GM21423 (cell line): ENCODE measurements at regions not wholly inside any gene's neighbourhood (a gene's known extent, or its start where the extent isn't known, plus 50 kb on each side); places are given as distances from the start of the nearest gene placed in this dataset.
"Not testable (repeated sequence)": the region's sequence is repeated elsewhere in the genome, so short reads cannot be mapped to it uniquely, and the experiment has no call there.

Experiments
- ATAC-seq: cut with Tn5 transposase; IDR thresholded peaks from one replicate; pipeline ENCODE4 v1.9.1; 2021; ENCODE audit warnings: mild to moderate bottlenecking, moderate library complexity; ENCODE audit not compliant: unreplicated experiment

DNA sequence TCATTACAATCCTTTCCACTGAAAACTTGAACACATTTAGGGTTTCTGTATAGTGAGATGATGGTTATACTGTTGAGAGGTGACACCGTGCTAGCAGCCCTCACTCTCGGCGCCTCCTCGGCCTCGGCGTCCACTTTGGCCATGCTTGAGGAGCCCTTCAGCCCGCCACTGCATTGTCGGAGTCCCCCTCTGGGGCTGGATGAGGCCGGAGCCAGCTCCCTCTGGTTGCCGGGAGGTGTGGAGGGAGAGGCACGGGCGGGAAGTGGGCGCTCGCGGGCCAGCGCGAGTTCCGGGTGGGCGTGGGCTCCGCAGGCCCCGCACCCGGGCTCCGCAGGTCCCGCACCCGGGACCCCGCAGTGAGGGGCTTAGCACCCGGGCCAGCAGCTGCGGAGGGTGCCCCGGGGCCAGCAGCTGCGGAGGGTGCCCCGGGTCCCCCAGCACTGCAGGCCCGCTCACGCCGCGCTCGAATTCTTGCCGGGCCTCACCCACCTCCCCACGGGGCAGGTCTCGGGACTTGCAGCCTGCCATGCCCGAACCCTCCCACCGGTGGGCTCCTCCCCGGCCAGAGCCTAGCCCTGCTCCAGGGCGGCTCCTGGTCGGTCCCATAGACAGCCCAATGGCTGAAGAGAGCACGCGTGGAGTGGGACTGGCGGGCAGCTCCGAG is 145.9 kb upstream of the ZNF608 start:
- ATAC-seq: no peak

DNA sequence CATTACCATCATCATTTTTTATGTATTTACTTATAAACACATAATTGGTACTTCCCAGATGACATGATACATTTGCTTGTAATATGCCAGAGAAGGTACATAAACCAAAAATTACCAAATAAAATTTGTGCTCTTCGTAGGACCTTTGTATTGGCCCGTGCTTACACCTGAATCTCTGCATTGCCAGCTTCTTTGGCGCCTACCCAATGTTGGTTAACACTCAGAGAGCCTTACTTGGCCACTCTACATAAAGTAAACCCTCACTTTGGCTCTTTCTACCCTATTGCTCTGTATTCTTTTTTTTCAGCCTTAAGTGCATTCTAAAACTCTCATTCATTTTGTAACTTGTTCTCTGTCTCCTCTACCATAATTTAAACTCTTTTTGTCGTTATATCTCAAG is 148.1 kb upstream of the ZNF608 start:
- no peak for ATAC-seq

DNA sequence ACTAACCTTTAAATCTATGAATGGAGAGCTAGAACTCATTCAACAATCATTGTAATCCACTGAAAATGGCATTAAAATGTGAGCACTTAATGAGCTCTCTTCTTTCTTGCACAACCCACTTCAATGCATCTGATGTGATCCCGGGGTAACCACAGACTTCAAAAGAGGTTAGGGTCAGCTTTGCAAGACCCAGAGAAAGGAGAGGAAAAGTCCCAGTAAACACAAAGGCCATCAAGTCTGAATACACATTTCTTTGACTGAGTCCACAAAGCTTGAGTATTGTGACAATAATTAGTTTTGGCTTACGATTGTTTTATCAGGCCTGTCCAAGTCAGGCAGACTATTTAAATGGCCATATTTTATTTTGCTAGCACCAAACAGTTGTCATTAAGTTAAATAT is 148.8 kb upstream of the ZNF608 start:
- no peak for ATAC-seq

DNA sequence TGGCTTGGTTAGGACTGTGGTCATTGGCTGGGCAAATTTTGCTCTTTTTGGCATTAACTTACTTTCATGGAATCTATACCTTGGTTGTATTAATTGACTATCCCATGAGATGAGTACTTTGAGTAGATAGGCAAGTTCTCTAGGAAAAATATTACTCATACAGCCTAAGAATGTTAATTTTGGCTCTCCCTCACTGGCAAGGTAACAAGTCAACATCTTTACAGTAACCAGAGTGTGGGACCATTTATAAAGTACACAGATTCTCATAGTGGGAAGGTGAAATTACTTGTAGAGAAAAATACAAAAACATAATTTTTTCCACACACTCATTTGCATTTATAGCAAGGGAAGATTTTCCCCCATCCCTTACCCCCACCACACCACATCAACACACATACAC is 154.6 kb upstream of the ZNF608 start:
- ATAC-seq: no peak

DNA sequence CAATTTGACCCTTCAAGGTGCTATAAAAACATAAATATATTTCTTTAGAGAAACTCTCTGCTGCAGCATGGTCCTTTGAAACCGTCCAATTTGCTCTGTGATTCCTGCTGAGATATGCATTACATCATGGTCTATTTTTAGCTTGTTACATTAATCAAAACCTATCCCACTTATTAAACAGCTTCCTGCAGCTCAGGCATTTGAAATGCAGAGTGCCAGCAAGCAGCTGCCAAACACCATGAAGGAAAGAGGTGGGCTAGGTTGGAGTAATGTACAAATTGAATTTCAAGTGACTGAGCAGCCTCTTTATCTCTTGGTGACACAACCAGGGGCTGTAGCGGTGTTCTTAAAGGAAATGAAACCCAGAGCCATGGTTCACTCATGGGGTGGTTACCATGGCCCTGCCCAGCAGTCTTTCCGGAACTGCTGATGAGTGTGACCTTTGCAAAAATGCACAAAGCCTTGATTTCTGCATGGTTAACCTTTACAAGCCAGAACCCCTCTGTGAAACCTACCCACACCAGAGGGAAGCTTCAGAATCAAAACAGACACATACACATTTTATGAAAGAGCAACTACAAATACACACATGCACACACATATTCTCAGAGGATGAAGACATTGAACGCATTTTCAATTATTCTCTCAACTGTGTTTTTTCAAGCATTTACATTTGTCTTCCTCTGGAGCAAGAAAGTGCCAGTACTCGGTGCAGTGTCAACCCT is 155.8 kb upstream of the ZNF608 start:
- peak; percentile 99 for ATAC-seq

DNA sequence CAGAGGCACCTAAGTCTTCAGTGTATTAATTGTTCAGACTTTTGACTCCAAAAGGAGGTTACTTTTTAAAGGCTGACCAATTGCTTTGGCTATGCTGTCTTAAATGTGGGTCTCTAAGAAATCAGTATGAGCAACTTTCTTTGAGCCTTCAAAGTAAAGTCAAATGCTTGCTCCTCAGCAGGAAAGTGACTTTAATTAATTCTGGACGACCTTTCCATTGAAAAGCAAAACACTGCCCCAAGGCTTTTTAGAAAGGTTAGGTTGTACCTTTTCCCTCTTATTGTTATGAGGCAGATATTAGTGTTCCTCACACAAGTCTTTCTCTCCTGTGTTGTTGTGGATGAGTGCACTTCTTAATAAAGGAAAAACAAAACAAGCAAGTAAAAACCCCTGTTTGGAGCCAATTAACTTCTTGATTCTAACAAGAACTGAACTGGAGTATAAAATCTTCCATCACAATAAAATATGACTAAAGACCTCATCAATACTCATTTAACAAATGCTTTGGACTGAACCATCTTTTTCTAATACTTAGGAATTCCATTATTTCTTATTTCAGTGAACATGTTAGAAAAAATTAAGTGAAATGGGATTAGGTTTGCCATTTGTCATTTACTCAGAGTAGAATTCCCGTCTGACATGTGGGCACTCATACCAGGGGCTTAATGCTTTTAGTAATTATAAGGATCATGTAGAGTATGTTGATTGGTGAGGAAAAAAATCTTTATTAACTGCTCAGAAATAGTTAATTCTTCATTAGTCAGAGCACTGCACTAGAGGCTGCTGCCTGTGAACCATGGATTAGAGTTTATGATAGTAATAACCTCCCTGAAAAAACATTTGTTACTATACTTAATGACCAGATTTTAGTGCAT is 159.1 kb upstream of the ZNF608 start:
- ATAC-seq: no peak

DNA sequence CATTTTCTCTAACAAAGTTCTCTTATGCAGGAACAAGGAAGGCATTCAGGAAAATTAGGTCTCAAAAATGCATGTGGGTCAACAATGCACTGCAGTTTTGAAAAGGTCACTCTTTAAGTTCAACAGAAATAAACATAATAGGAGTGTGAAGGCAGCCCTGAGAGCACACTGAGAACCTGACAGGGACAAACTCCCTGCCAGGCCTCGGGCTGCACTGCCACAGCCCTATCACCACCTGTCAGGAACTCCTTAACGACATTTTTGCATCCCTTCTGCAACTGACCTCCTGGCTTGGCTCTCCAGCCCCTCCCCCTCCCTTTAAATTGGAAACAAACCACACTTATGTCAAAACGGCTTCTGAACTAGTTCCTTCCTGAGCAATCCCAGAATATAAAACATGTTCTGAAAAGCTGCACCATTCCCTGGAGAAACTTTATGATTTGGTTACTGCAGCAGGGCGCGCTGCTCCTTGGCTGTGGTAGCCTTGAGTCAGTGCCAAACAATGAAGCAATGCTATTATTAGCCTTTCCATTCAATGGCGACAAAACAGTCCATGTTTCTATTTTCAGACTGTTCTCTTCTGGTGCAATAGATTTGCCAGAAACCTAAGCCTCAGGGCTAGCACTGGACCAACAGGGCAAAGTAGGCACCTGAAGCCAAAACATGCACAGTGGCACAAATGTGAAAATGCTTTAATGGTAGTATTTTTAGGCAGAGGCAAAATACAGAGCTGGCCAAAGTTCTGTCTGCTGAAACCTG is 160.1 kb upstream of the ZNF608 start:
- ATAC-seq: no peak

DNA sequence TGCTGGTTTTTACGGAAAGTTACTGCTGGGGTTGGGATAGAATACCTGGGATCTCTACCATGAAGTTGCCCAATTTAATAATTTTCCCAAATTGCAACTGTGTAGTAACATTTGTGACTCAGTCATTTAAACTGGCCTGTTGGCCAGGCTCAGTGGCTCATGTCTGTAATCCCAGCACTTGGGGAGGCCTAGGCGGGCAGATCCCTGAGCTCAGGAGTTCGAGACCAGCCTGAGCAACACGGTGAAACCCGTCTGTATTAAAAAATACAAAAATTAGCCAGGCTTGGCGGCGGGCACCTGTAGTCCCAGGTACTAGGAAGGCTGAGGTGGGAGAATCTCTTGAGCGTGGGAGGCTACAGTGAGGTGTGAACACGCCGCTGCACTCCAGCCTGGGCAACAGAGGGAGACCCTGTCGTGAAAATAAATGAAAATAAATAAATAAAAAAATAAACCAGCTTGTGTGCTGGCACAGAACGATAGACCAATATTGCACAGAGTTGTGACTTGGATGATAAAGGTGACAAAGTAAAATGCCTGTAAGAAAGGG is 160.7 kb upstream of the ZNF608 start:
- ATAC-seq: no peak

DNA sequence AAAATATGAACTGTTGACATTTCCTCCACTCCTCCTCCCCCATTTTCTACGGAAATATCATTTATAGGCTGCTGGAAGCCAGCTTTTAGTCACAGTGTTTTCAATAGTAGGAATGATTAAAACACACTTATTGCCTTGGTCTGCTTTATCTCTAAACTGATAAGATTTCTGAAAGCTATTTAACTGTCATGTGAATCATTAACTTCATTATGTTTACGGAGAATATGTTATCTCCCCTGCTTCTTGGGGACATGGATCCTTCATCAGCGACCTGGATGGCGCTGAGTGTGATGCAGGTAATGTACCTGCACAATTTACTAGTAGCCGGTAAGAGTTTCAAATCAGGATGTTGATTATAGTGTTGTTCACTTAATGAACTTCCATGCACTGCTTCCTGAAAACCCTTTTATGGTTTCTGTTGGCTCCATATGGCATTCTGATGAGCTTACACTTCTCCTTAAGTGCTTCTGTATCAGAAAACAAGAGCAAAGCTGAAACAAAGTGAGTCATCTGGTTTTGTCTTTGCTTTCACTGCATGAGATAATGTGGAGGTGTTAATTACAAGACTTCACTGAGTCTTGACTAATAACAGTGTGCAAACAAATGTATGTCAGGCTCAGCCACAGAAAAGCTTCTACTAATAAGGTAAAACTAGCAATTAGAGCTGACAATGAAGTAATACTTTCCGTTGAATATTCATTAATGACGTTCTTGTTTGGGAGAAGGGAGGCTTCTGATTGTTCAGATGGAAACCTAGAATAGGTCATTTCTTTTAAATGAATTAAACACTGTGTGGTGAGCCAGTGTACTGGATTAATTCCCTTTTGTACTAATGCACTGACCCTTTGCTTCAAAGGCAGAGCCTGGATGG is 162.4 kb upstream of the ZNF608 start:
- peak; percentile 76 for ATAC-seq

DNA sequence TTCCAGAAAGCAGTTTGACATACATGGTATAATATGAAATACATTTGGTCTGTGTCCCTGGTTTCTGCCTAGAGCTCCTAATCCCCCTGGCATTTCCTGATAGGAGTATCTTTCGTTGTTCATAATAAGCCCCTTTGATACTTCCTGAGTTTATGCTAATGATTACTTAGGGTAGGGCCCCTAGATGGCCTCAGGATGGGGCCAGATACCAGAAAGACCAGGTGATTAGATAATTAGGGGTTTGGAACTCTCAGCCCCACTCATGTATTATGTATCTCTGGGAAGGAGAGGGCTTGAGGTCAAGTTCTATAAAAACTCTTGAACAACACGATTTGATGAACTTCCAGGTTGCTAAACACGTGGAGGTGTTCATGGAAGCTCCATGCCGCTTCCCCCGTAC is 163.3 kb upstream of the ZNF608 start:
- no peak for ATAC-seq

DNA sequence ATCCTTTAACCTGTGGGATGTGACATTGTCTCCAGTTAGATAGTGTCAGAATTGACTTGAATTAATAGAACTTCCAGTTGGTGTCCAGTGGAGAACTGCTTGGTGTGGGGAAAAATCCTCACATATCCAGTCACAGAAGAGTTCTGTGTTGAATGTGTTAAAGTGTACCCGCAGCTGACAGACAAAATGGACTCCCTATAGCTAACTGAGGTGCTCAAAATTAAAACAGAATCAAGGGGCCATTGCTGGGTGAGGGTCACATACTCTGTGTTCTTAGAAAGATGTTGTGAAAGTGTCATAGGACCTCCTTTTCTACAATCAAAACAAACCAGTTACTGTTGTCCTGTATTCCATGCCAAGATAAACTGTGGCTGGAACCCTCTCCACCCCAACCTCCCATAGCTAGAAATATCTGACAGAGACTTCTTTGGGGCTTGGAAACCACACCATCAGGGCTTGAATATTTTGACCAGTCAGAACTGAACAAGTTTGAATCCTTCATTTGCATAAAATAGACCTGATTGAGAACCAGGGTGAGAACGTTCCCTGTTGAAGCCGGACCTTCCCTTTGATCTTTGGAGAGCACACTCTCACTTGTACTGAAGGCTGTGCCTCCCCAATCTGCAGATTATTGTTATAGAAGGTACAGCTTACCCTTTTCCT is 164.0 kb upstream of the ZNF608 start:
- no peak for ATAC-seq

DNA sequence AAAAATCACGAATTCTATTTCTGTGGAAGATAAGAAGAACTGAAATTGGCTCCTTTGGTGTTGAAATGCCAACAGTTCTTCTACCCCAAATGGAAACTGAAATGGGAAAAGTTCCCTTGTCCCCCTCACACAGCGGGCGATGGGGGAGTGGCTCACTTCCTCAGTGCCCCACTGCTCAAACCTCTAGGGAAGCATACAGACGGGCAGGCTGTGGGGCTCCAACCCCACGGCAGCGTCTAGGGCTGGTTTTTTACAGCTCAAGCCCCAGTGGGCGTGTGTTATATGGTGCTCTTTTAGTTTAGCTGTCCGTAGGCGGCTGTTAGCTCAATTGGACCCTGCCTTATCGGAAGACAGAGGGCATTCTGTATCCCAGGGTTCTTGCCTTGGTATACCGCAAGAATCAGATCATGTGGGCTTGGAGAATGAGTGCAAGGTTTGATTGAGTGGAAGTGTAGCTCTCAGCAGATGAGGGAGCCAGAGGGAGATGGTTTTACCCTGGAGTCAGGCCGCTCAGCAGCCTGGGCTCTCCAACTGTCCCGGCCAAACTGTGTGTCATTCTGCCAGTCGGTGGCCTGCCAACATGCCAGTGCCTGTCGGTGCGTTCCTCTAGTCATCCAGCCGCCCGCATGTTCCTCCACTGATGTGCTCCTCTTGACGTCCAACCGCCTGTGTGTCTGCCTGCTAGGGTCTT is 166.3 kb upstream of the ZNF608 start:
- no peak for ATAC-seq

DNA sequence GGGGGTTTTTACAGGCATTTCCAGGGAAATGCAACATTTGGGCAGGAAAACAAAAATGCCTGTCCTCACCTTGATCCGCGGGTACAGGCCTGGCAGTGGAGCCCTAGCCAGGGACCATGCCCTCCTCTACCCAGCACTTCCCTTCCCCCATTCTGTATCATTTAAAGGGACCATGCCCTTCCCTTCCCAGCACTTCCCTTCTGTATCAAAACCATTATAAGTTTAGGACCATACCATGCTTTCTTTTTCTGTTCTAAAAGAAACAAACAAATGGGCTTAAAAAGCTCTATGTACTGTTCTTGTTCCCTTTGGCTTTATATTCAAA is 166.9 kb upstream of the ZNF608 start:
- no peak for ATAC-seq

DNA sequence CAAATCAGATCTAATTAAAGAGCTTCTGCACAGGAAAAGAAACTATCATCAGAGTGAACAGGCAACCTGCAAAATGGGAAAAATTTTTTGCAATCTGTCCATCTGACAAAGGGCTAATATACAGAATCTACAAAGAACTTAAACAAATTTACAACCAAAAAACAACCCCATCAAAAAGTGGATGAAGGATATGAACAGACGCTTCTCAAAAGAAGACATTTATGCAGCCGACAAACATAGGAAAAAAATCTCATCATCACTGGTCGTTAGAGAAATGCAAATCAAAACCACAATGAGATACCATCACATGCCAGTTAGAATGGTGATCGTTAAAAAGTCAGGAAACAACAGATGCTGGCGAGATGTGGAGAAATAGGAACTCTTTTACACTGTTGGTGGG is 169.9 kb upstream of the ZNF608 start:
- ATAC-seq: not testable (repeated sequence)

DNA sequence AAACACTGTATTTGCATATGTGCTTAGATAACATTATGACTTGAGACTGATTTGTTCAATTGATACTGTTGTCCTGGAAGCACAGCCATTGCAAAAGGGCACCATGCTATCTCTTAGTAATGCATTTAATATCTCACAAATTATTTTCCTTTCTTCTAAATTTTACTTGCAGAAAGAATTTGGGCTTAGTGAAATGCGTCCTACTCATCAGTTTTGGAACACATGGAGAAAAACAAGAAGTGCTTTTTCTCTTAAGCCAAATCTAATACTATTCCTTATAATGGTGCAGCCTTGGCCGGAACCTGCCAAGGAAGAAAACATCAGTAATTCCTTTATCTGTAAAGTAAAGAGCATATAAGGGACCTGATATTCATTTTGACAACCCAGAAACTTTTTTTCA is 172.2 kb upstream of the ZNF608 start:
- no peak for ATAC-seq

DNA sequence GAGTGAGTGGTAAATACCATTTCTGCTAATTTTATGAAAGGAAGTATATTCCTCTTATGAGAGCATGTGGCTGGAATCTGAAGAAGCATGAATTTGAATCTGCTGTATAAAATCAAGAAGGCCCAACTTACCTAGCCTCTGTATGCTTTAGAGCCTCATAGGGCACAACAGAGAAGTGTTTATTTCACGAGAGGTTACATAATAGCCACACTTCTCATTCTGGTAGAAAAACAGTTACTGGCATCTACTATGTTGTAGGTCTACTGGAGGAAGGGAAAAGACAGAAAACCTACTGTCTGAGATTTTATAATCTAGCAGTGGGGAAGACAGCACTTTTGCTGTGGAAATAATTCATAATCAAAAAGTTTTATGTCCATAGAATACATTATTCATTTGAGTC is 172.6 kb upstream of the ZNF608 start:
- no peak for ATAC-seq

DNA sequence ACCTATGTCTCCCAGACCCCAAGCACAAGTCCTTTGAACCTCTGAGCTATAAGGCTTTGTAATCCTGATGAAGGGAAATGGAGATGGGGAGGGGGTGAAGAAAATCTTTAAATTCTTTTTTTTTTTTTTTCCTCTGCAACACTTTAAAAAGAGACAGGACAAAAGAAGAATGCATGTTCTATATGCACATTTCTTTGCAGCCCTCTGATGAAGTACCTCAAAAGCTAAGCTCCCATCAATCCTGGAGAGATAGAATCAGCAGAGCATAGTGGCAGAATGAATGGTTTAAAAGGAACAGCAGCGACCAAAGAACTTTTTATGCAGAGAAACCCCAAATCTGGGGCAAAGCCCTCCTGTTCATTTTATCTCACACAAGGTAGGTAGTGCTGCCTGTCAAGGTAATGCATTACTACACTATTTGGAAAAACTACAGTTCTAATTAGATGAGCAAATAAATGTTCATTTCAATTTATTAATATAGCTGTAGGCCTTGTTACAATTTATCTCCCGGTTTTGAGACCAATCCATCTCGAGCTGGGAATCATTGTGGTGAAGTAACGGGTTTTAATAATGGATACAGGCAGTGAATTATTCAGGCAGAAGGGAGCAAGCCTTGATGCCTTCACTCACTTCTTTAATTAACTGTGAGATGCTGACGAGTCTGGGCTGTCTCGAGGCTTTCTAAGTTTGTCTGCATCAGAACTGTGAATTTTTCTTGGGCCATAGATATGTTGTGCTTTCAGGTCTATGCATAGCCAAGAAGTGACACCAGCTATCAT is 173.5 kb upstream of the ZNF608 start:
- ATAC-seq: no peak
